Suppressor macrophage (primary cell): ENCODE measurements at regions not wholly inside any gene's neighbourhood (a gene's known extent, or its start where the extent isn't known, plus 50 kb on each side); places are given as distances from the start of the nearest gene placed in this dataset.
"Not testable (repeated sequence)": the region's sequence is repeated elsewhere in the genome, so short reads cannot be mapped to it uniquely, and the experiment has no call there.

Experiments used
- DNase-seq, 4 experiments: peaks; one replicate each; pipeline ENCODE4 v3.0.0-alpha.2; 2020 to 2022

DNA sequence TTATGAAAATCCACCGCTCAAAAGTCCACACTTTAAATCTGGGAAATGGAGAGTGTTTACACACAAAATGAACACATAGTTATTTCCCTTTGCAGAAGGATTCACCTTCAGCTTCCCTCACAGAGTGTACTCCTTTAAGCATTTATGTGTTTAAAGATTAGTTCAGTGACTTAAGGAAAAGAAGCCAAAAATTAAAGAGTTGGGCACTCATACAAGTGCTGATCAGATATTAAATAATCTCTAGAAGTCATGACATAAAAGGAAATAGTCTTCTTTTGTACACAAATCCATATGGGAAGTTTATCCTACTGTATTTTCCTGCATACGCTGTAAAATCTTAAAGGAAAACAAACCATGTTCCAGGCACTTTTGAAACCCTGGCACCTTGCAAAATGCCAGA lies 174.2 kb downstream of the LNPK start:
- no peak for DNase-seq

- no peak for DNase-seq
These were observed 177.8 kb downstream of the LNPK start for GRCh38 chr2:175824243-175824642.

GRCh38 chr2:175823707-175824073 lies 178.4 kb downstream of the LNPK start:
- no peak for DNase-seq

GRCh38 chr2:175823002-175823706 lies 178.9 kb downstream of the LNPK start:
- DNase-seq: no peak

GRCh38 chr2:175817221-175817620 lies 184.8 kb downstream of the LNPK start:
- DNase-seq: no peak

- no peak for DNase-seq
These were observed 186.5 kb downstream of the LNPK start for GRCh38 chr2:175815537-175815936.

DNA sequence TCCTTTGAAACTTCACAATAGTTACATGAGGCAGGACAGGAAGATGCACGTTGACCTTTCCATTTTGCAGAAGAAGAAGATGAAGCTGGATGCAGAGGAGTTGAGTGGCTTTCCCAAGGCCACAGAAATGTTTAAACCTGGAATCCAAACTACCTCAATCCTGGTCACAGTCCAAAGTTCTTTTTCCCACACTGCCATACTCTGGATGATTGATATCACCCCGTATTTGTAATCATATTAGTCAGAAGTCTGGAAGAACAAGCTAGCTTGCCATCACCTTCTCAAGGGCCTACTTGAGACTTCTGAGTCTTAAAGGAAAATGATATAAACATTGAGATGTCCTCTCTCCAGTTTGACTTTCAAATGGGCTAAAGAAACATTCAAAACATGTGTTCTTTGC lies 190.1 kb downstream of the LNPK start:
- DNase-seq: no peak

- no peak for DNase-seq
These were observed 193.2 kb downstream of the LNPK start for GRCh38 chr2:175808858-175809257.

DNA sequence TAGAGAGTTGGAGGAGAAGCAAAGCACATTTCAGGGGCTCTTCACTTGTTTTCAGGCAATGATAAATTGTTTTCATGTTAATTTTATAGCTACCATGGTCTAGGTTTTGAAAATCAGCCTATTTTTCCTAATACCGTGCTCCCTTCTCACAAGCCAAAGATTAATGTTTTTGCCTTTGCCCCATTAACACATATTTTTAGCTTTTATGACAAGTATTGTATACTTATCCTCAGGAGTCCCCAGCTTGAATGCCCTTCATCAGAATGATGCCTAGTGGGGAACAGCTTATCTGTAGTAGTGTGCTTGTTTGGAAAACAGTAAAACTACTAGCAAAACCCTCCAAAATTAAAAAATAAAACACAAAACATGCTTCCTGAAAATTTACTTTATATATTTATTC lies 194.0 kb downstream of the LNPK start:
- DNase-seq: no peak

GRCh38 chr2:175807031-175807873 lies 194.8 kb downstream of the LNPK start:
- DNase-seq: no peak

- no peak for DNase-seq
These were observed 195.5 kb downstream of the LNPK start for GRCh38 chr2:175806570-175806969.

DNA sequence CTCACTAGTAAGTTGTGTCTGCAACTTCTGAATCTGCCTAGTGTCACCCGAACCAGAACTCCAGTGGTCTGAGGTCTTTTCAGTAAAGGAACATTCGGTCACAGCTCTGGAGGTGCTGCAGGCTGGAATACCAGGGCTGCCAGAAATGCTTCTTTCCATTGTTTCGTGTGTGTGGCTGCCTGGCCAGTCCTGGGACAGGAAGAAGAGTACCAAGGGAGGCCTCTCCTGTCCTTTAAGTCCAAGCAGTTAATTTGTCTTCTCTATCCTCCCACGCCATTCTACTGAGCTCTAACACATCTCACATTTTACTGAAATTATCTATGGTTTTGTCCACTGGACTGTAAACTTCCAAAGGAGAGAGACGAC lies 196.0 kb downstream of the LNPK start:
- no peak for DNase-seq

DNA sequence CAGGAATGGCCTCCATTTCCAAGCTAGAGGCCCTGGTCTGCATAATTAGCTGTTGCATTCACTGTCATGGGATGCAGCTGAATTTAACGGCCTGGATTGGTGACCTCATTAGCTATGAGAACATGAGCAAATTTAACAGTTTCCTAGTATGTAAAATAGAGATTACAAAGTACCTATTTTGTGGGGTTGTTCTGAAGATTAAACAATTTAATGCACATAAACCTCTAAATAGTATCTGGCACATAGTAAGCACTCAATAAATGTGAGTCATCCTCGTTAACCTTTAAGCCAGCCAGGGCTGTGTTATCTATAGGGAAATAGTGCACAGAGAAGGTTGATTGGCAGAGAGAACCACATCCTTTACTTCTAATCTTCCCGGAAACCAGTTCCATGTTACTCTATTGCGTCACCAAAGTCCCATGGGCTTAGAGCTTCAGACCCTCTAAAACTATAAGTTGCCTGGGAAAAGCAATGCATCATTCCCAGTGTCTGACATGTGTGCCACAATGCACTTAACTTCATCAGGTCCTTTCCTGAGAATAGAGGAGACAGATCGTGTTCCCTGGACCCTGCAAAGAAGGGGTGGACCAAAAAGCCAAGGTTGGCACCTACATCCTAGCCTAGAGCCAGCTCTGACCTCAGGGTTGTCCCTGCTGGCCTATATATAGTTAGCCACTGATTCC lies 196.5 kb downstream of the LNPK start:
- DNase-seq: no peak

DNA sequence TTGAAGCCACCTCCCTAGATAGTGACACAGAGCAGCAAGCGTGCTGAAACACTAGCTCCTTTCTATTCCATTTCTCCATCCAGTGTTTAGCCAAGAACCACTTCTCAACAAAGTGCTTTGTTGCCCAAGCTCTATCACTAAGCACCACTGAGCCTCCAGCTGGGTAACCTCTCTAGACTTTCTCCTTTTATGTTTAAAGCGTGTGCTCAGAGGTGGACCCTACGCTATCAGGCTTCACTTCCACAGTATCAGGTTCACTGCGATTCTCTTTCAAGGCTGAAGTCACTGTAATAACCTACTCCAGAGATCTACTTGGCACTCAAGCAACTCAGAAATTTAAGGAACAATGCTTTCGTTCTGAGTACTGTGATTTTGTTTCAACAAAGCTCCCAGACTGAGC lies 197.9 kb downstream of the LNPK start:
- no peak for DNase-seq

DNA sequence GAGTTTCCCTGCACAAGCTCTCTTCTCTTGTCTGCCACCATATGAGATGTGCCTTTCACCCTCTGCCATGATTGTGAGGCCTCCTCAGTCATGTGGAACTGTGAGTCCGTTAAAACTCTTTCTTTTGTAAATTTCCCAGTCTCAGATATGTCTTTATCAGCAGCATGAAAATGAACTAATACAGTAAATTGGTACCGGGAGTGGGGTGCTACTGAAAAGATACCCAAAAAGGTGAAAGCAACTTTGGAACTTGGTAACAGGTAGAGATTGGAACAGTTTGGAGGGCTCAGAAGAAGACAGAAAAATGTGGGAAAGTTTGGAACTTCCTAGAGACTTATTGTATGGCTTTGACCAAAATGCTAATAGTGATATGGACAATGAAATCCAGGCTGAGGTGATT lies 205.6 kb downstream of the LNPK start:
- DNase-seq: not testable (repeated sequence)

DNA sequence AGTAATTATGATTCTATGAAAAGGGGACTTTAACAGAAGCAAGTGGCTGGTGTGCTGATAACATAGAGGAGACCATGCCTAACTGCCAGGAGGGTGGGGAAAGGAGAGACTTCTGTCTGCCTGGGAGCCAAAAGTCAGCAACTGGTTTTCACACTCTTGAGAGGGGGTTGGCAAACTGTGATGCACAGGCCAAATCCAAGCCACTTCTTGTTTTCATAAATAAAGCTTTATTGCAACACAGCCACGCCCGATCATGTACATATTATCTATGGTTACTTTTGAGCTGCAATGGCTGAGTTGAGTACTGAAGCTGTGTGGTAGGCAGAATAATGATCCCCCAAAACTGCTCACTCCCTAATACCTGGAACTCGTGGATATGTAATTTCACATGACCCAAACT lies 208.4 kb downstream of the LNPK start:
- no peak for DNase-seq

DNA sequence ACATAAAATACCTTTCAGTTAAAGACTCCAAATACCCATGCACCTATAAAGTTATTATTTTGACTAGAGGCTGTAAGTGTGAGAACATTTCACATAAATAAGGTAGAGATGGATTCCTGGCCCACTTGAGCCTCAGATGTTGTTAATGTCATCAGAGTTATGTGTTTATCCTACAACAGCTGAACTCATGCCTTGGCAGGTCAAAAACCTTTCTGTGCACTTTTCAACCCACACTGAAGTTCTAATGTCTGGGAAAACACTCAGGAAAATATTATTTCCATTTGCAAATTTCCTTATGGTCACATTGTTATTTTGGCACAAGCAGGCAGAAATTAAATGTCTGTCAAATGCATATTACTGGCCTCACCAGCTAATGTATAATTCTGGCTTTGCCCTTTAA lies 209.2 kb downstream of the LNPK start:
- no peak for DNase-seq

DNA sequence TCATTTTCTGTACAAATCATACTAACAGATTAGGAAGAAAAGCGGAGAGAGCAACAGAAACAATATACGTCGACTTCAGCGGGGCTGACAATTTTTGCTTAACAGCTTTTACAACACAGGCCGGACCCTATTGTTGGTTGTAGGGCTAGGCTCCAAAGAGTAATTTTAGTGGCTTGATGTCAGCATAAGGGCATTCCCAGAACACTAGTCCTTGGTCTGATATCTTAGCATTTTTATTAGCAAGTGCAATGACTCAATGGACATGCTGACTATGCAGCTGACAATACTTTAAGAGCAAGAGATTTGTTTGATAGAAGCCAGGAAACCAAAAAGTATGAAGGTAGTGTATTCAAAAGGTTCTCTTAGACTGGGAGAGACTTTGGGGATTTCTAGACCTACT lies 209.9 kb downstream of the LNPK start:
- DNase-seq: no peak

DNA sequence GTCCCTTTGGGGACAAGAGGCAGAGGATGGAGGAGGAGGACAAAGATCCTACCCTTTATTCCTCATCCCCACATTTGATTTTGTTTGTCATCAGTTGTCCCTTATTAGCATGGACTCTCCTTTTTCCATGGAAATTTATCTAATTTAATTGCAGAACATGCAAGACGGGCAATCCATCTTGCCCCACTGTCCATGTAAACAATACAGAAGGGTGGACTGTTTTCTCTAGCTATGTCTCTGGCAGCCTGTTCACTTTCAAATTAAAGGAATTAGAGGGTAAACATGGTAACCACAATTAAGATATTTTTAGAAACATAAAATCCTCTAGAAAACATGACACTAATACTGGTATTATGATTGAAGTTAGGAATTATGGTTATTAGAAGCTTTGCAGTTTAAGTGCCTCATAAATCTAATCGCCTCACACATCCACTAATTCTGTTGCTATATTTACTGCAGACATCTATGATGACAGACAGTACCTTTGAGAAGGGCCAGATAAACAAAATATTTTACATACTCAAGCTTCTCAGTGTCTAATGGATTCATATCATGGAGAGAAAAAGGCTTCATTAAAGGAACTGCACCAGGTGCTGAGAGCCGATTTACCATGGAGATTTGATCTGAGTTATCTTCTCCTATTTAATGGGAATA lies 215.5 kb downstream of the LNPK start:
- DNase-seq: no peak

- not testable (repeated sequence) for DNase-seq
These were observed 224.7 kb downstream of the LNPK start for GRCh38 chr2:175777337-175777736.

DNA sequence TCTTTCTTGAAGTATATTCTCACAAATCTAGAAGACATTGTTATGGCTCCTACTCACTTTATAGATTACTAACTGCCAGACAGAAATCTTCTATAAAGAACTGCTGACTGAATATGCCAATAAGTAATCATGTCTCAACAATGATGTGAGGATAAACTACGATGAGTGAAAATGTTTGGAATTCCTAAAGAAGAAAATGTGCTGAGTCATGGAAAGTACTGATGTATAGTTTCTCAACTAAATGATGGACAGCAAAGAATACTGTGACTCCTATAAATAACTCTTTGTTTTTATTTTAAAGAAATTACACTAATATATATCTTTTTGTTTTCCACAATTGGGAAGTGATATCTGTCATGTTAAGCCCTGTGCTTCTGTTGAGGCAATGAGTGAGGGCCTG lies 232.9 kb downstream of the LNPK start:
- DNase-seq: no peak

- DNase-seq: no peak
These were observed 235.2 kb downstream of the LNPK start for GRCh38 chr2:175766880-175767279.

- no peak for DNase-seq
These were observed 246.2 kb downstream of the LNPK start for GRCh38 chr2:175755656-175756386.
